Stimulated activated CD4-positive, alpha-beta T cell treated with anti-CD3 and anti-CD28 coated beads, Interleukin-15, amount 100 ng/mL, for 48 hours (primary cell): ENCODE measurements at regions not wholly inside any gene's neighbourhood (a gene's known extent, or its start where the extent isn't known, plus 50 kb on each side); places are given as distances from the start of the nearest gene placed in this dataset.

Experiments used
- DNase-seq, 2 donors: peaks; one replicate each; pipeline ENCODE4 v3.0.0-alpha.2; 2020; ENCODE audit warnings: low read depth in 2 of 2

DNA sequence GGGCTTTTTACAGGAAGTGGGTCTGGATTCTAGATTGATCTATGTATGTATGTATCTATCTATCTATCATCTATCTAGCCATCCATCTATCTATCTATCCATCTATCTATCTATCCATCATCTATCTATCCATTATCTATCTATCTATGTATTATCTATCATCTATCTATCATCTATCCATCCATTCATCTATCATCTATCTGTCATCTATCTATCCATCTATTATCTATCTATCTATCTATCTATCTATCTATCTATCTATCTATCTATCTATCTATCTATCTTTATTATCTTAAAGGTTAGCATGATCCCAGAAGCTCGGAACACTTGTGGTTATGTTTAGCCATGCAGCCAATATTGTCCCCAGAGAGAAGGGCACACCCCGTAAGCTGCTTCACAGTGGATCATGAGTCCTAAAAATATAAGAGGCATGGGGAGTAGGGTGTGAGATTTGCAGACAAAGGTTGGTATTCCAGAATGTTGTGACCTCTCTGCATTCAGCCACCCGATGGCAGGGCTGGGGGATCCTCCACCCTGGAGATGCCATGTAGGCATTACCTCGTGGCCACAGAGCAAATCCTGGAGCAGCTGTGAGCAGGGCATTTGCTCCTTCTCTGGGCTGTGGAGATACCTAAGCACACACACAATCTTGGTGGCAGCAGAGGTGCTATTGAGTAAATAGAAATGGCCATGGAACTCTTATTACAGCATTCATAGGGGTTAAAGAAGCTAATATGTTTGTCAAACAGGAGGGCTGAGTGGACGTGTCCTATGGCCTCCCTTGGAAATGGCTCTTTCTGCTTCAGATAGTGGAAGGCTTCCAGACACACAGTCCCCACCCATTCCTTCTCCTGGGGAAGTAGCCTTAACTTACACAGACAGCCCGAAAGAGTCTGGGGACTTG lies 310.0 kb upstream of the TSHZ3 start:
- DNase-seq, result no peak

DNA sequence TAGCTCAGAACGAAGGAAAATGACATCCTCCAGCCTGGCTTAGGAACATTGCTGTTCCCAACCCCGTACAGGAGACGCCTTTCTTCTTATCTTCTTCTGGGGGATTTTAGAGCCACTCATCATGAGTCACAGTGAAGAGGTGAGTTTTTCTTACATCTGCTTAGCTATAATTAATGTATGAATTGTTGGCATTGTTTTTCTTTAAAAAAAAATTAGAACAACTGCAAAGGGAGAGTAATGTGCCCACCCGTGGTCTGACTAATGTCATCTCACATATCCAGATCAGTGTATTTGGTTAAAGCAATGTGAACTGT lies 310.6 kb upstream of the TSHZ3 start:
- no peak for DNase-seq

DNA sequence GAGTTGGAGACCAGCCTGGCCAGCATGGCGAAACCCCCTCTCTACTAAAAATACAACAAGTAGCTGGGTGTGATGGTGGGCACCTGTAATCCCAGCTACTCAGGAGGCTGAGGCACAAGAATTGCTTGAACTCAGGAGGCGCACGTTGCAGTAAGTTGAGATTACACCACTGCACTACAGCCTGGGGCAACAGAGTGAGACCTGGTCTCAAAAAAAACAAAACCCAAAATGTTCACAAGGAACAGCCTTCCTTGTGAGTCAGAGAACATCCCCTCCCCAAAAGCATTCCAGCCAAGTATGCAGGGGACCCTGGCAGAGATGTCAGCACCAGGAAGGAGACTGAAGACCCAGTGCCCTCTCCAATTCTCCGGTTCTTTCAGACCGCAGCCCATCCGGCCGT lies 314.9 kb upstream of the TSHZ3 start:
- no peak for DNase-seq

DNA sequence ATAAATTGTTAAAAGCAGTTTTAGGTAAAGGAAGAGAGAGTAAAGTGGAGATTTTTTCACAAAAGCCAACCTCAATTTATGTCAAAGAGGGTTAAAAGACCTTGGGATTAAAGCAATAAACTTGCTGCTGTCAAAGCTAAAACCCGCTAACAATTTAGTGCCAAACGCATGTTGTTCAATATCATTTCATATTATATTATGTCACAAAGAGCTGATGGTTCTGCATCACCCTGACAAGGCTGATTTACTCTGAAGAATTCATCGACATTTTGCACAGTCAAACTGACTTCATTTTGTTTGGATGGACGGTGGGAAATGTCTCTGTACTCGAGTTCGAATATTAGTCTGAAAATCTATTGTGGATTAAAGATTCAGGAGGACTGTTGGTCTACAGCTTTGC lies 315.8 kb upstream of the TSHZ3 start:
- DNase-seq, result no peak

DNA sequence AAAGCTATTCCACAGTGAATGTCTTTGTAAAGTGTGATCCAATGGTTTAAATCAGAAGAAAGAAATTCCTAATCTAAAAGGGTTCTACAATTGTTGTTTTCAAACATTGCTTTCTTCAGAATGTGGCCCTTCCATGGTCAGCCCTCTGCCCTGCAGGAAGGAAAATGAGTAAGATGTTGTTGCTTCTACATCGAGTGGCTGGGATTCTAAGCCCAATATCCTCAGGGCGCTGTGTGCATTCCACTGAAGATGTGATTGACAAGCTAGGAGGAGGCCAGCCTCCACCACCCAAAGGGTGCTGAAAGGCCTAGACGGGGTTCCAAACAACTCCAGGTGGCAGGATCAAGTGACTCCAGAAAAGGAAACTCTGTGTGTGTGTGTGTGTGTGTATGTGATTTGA lies 316.9 kb upstream of the TSHZ3 start:
- no peak for DNase-seq

DNA sequence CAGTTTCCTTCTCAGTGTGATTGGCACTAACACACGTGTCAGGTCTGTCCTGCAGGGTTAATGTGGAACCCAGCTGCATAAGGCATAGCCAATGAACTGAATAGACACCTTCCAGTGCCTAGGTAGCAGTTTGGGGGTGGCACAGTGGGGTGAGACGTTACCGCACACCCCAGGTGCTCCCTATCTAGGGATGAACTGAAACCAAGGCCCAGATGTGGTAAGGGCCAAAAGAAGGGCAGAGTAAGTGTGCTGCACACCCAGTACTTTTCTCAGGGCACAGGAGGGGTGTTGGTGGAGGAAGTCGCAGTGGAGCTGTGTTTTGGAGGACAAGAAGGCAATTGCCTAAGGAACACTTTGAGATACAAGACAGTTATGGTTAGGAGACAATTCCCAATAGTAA lies 317.9 kb upstream of the TSHZ3 start:
- no peak for DNase-seq

DNA sequence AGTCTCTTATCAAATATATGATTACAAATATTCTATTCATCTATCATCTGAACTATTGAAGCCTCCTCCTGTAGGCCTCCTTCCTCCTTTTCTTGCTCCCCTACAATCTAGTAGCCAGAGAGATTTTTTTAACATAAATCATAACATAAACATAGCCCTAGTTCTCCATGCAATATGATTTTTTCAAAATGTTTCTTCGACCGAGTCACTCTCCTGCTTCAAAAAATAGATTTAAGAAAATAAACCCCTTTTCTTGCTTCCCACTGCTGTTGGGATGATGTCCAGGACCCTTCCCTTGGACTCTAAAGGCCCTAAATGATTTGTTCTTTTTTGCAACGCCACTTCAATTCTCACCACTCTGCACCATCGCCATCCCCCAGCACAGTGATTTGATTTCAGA lies 319.7 kb upstream of the TSHZ3 start:
- no peak for DNase-seq

DNA sequence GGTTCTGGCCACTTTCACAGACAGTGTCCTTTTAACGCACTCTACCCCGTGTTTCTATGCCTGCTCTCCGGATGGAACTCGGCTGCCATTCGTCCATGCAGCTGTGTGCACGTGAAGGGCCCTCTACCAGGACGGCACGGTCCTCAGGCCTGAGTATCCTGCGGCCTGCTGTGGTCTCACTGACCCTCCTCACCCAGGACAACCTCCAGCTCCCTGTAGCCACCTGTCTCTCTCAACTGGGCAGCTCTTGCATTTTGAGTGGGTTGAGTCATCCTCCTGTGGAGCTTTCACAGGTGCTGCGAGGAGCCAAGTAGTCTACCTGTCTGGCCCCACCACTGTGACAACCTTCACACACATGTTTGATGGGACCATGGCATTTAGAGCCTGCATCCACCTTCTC lies 321.7 kb upstream of the TSHZ3 start:
- no peak for DNase-seq

DNA sequence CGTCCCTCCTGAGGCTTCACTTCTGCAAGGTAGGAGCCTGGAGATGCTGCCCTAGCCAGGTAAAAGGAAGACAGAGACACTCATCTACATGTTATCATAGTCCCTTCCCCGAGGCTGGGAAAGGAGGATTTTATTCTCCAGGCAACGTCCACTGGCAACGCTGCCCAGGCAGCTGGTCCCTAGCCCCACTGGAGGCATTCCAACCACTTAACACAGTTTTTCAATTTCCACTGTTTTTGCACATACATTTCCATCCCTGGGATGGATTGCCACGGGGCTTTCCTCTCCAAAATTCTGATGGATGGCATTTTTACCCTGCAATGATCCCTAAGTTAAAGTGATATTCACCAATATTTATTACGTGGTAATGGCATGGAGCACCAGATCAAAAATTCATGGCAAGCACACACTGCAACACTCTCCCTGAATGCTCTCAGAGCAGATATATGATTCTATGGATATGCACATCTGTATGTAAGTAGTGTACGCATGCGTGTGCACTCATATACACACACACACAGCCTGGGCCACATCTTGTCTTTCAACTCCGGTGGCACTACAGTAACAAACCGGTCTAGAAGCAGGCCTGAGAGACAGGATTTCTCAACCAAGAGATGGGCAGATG lies 322.3 kb upstream of the TSHZ3 start:
- no peak for DNase-seq

DNA sequence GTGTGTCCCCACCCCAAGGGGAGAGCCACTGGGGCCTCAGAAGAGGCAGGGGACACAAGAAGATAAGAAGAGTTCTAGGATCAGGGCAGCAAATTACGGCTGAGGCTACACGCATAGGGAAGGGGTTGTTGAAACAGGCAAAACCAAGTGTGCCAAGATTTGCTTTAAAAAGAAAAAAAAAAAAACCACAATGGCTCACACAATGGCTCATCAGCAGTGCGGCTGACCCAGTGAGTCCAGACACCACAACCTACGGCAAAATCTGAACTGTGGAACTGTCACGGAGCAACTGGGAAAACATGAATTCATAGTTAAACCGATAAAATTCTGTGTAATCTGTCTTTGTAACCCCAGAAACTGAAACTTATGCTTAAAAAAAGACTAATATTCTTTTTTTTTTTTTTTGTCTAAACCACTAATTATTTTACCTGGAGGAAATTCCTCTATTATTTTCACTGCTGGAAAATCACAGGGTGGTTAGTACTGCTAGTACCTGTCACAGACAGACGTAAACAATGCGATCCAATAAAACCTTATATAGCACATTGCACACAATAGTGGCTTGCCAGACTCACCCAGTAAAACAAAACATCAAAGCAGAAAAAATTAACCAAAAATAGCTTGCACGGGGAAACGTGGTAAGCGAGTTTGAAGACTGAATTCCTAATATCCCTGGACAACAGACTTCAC lies 325.4 kb upstream of the TSHZ3 start:
- no peak for DNase-seq

DNA sequence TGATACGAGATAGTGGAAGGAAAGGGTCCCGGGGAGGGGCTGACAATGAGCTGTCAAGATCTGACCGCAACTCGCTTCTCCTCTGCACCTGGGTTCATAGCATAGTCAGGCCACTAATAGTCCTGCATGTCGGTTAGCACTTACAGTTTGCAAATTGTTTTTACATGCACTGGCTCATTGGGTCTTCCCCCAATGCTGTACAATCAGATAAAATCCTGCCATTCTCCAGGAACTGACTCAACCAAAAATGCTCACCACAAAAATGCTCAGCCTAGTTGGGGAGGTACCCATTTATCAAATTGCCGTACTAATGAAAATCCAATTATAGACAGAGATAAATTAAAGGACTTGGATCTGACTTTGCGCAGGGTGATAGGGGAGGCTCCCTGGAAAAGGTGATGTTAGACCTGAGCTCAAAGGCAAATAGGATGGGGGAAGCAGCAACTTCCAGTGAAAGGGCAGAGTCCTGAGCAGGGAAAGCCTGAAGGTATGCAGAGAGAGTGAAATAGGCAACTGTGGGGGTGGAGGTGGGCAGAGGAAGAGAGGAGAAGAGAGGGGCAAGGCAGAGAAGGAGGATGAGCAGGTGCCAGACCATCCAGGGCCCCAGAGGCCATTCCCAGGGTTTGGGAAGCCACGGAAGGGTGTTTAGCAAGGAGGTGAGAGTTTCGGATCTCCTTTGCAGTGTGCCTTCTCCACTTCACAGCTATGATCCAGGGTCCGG lies 326.1 kb upstream of the TSHZ3 start:
- DNase-seq, result no peak

DNA sequence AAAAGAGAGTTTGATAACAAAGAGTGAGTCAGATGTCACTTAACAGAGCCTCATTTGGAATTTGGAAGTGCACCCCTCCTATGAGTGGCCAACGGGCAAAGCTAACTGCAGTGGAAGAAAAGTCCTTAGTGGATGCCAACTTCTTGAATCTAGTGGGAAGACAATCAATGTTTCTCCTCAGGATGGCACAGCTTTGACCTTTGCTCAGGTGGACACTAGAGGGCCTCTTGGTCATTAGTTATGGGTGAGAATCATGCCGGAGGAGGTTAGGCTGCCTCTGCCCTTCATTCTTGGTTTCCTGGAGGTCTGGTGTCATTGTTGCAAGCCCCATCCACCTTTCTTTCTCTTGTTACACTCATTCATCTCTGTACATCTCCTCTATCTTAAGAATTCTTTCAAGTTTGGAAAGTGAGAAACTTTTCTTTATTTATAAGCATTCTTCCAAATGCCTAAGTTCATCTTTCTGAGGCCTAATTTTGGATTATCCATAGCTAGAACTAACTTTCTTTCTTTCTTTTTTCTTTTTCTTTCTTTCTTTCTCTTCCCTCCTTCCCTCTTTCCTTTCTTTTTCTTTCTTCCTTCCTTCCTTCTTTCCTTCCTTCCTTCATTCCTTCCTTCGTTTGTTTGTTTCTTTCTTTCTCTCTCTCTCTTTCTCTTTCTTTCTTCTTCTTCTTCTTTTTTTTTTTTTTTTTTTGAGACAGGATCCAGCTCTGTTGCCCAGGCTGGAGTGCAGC lies 327.2 kb upstream of the TSHZ3 start:
- no peak for DNase-seq

DNA sequence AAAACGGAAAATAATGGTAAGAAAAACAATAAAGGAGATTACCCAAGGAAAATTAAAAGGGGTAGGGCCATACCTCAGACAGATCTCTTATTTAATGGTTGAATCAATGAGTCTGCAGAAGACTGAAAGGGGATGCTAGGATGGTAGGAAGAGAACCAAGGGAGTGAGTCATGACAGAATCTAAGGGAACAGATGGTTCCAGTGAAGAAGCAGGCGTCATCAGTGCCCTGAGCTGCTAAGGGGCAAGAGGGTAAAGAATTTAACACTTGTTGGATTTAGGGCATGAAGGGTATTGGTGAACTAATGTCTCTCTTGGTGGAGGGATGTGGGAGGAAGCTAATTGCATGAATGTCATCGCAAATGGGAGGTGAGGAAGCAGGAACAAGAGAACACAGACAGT lies 329.2 kb upstream of the TSHZ3 start:
- no peak for DNase-seq

DNA sequence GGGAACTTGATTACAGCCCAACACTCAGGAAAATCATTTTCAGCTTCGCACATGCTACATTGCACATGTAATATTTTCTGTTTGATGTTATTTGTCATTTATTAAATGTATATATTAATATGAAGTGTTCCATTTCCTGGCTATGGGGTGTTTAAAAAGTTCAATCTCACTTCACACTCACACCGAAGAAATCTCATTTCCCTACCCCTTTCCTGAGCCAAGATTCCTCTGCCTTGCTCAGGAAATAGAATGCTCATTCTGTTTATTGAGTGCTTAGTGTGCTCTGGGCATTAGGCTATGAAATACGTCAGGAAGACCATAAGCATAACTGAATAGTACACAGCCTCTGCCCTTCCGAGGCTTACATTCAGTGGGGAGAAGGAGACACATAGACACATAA lies 331.9 kb upstream of the TSHZ3 start:
- no peak for DNase-seq

DNA sequence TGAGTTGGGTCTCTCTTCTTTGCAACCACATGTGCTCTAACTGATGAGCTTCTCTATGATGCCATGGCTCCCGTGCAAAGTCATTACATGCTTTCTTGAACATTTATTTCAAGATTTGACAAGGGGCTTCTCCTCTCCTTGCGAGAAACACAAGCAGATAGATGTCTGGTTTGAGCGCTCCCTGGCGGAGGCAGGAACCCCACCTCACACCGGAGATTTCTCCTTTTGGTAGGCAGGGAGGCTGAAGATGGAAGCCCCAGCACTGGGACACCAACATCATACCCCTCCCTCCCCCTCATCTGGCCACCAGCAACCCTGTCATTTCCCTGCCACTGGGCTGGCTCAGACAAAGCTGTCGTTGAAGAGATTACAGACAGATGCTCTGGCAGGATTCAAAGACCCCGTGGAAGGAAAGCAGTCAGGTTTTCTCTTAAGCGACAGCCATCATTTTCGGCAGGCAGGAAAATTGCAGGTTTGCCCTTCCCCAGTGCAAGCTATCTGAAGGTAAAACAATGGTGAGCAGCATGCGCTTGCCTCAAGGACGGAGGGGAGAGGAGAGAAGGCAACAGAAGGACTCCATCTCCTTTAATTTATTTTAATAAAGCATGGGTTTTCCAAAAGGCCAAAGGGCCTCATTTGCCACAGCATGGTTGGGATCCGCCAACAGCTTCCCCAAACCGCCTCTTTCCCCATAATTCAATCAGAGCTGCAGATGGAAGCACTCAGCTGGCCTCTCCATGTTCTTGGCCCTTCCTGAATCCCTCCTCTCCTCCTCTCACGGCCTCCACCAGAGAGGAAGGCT lies 344.1 kb upstream of the TSHZ3 start:
- DNase-seq, result no peak

DNA sequence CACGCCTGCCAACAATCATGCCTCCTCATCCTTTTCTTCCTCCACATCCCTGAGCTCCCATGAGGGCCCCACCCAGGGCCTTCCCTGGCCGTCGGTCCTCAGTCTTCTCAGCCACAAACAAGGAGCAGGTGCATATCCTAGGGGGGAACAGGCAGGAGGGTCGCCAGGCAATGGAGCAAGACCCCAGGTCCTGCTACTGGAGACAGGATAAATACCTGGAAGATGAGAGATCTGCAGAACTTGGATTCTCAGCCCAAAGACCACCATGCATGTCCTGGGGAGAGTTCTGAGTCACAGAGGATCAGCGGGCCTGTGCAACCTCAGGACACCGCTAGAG lies 344.7 kb upstream of the TSHZ3 start:
- no peak for DNase-seq

DNA sequence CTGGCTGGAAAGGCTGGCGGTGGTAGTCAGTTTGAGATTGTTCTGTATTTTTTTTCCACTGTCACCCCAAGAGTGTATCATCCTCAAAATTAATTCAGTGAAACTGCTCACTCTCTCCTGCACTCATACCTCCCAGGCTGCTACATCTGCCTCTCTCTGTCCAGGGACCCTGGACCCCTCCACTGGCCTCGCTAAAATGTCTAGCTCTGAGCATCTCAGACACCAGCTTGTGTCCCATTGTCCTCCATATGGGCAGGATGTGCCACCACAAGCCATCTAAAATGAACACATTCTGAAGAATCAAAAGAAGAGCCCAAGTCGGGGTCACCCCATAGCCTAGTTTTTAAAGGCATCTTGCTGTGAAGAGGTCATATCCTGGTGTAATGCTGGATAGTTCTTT lies 345.5 kb upstream of the TSHZ3 start:
- DNase-seq, result no peak

DNA sequence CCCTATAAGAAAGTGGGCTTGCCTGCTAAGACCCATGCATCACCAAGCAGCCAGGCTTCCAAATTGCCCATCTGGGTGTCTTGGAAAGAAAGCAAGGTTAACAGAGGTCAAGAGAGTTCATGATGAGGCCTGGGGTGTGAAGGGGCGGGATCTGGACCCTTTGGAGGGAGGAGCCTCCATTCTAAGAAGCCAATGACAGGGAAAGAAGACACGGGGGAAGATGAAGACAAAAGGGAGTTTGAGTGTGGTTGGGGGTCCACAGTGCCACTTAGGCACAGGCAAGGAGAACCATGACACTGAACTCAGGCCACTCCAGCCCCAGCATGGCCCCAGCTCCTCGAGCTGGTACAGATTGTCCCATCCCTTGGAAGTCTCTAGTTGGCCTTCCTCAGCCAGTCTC lies 350.2 kb upstream of the TSHZ3 start:
- no peak for DNase-seq

DNA sequence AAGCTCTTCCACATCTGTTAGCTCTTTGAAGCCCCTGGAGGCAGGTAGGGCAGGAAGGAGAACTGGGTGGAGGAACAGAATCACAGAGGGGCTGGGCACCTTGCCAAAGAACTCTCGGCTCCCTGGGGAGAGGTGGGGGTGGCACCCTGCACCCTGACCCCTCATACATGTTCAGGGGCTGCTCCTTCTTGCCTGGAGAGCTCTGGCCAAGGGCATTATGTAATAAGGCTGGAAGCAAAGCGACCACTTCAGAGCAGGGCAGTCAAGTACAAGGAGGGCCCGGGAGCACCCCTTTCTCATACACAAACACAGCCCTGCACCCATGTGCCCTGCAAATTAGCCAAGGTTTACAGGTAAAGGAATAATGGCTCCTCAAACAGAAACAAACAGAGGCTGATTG lies 351.9 kb upstream of the TSHZ3 start:
- DNase-seq, result no peak

DNA sequence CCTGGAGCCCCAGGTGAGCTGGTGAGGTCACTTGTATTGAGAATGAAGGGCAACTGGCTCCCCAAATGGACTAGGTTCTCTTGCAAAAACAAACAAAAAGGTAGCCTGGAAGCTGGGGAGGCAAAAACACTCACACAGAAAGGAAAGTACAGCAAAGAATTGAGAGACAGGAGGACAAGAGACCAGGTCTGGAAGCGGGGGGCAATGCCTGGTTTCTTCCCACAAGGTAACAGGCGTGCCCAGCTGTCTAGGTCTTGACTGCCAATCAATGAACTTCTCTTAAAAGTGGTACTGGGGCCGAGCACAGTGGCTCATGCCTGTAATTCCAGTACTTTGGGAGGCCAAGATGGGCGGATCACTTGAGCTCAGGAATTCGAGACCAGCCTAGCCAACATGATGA lies 356.4 kb upstream of the TSHZ3 start:
- DNase-seq, result no peak

DNA sequence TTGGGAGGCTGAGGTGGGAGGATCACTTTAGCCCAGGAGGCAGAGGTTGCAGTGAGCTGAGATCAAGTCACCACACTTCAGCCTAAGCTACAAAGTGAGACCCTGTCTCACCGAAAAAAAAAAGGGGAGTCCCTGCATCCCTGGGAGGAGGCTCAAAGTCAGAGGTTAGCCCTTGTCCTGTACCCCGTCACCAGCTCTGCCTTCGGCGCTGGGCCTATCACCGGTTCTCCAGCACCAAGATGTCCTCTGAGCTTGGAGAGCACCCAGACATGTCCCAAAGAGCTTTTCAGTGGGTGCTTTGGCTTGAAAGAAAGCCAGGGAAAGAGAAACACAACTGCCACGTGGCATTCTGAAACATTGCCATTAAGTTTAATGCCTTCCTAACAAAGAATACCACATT lies 356.9 kb upstream of the TSHZ3 start:
- DNase-seq, result no peak
